Ishikawa (cell line): ENCODE measurements at regions not wholly inside any gene's neighbourhood (a gene's known extent, or its start where the extent isn't known, plus 50 kb on each side); places are given as distances from the start of the nearest gene placed in this dataset.

Experiments
- EP300 ChIP-seq: IDR thresholded peaks from 2 replicates; pipeline ENCODE4 v1.6.1; 2012; ENCODE audit warnings: borderline replicate concordance
- RAD21 ChIP-seq: IDR thresholded peaks from 2 replicates; pipeline ENCODE4 v1.6.1; 2012; ENCODE audit warnings: low read depth
- REST ChIP-seq: IDR thresholded peaks from 2 replicates; pipeline ENCODE4 v1.6.1; 2012; ENCODE audit warnings: low read depth, mild to moderate bottlenecking
- TAF1 ChIP-seq: IDR thresholded peaks from 2 replicates; pipeline ENCODE4 v1.6.1; 2012; ENCODE audit warnings: low read depth, mild to moderate bottlenecking
- TCF12 ChIP-seq: IDR thresholded peaks from 2 replicates; pipeline ENCODE4 v1.6.1; 2012; ENCODE audit warnings: low read depth

GRCh38 chr4:177938226-177938625, 496.0 kb upstream of the AGA start:
- TF ChIP-seq EP300 (no peak), REST (no peak), TCF12 (no peak), TAF1 (no peak), RAD21 (no peak)
